Embryonic facial prominence (tissue), 1 donor: ENCODE measurements at regions not wholly inside any gene's neighbourhood (a gene's known extent, or its start where the extent isn't known, plus 50 kb on each side); places are given as distances from the start of the nearest gene placed in this dataset.
"Not testable (repeated sequence)": the region's sequence is repeated elsewhere in the genome, so short reads cannot be mapped to it uniquely, and the experiment has no call there.

Experiments used
- DNase-seq: peaks from one replicate; pipeline ENCODE4 v3.0.0-alpha.2; 2016; ENCODE audit errors: extremely low spot score

DNA sequence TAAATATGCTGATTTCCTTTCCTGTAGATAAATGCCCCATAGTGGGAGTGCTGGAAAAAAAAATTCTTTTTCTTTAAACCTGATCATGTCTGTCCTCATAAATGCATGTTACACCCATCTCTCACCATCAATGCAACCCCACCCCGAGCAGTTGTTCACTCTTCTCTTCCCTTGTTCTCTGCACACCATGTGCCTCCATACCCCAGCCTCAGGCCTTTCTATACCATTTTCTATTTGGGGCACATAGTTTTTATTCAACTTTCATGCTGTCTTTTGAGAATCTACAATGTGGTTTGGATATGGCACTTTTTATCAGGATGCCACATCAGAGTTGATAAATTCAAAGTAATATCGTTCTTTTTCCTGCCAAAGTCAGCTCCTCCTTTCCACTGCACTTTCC, 202.6 kb downstream of the POTED start:
- not testable (repeated sequence) for DNase-seq

GRCh38 chr21:13810559-13810958, 201.0 kb downstream of the POTED start:
- not testable (repeated sequence) for DNase-seq

DNA sequence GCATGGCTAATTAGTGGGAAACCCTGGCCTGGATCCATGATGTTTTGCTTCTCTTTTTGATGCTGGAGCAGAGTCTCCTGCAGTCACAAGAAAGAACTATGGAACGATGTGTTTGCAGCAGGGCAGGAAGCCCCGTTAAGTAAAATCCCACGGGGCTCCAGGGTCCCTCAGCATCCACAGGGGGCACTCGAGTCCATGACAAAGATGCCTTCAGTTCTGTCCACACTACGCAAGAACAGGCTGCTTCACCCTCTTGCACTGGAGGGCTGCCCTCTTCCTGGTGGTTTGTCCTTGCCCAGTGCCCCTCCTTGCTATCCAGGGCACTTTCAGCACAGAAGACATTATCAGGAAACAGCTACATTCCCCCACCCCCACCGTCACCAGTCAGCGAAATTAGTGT, 196.9 kb downstream of the POTED start:
- DNase-seq, result not testable (repeated sequence)

- DNase-seq, result not testable (repeated sequence)
Observed at GRCh38 chr21:13802757-13803156, 193.2 kb downstream of the POTED start.
